Upper lobe of right lung (tissue), 1 donor: ENCODE measurements at regions not wholly inside any gene's neighbourhood (a gene's known extent, or its start where the extent isn't known, plus 50 kb on each side); places are given as distances from the start of the nearest gene placed in this dataset.
"Not testable (repeated sequence)": the region's sequence is repeated elsewhere in the genome, so short reads cannot be mapped to it uniquely, and the experiment has no call there.

Source experiments
- ATAC-seq: fragments of 200-7000 bp; cut with Tn5 transposase; one replicate; pipeline ENCODE4 v1.9.1; 2020; ENCODE audit warnings: mild to moderate bottlenecking, moderate library complexity
- DNase-seq: peaks from one replicate; pipeline ENCODE4 v3.0.0-alpha.2; 2020
- H3K27ac ChIP-seq: fragments of 200-600 bp; one replicate; pipeline ENCODE4 v1.8.0; 2022
- H3K27me3 ChIP-seq: fragments of 200-600 bp; one replicate; pipeline ENCODE4 v1.8.0; 2022; ENCODE audit warnings: mild to moderate bottlenecking
- H3K36me3 ChIP-seq: fragments of 200-600 bp; one replicate; pipeline ENCODE4 v1.8.0; 2022
- H3K4me1 ChIP-seq: fragments of 200-600 bp; one replicate; pipeline ENCODE4 v1.8.0; 2022
- H3K4me3 ChIP-seq: fragments of 200-600 bp; one replicate; pipeline ENCODE4 v1.8.0; 2022; ENCODE audit warnings: mild to moderate bottlenecking
- H3K9me3 ChIP-seq: fragments of 200-600 bp; one replicate; pipeline ENCODE4 v1.8.0; 2022
- intact Hi-C: fragments of 100-400 bp; cut with DNase I; formaldehyde crosslinking; loops from one replicate; pipeline ENCODE4 v1.11.0; 2022
- TF ChIP-seq, protein P1 (sequence below): fragments of 200-600 bp; IDR thresholded peaks from one replicate; pipeline ENCODE4 v1.8.0; 2022; ENCODE audit warnings: antibody characterized with exemption
- donor health status: DM: no; HTN: yes; CAD: no; lungs with severe emphysema.

- DNase-seq (no peak), ATAC-seq (no peak)
- Histone ChIP-seq H3K27ac (no peak overlapping the region), H3K4me3 (no peak overlapping the region), H3K36me3 (no peaks in the 10 kb centered on the region), H3K9me3 (no peaks in the 10 kb centered on the region), H3K27me3 (no peaks in the 10 kb centered on the region), H3K4me1 (no peaks in the 10 kb centered on the region)
- TF ChIP-seq, protein P1, sequence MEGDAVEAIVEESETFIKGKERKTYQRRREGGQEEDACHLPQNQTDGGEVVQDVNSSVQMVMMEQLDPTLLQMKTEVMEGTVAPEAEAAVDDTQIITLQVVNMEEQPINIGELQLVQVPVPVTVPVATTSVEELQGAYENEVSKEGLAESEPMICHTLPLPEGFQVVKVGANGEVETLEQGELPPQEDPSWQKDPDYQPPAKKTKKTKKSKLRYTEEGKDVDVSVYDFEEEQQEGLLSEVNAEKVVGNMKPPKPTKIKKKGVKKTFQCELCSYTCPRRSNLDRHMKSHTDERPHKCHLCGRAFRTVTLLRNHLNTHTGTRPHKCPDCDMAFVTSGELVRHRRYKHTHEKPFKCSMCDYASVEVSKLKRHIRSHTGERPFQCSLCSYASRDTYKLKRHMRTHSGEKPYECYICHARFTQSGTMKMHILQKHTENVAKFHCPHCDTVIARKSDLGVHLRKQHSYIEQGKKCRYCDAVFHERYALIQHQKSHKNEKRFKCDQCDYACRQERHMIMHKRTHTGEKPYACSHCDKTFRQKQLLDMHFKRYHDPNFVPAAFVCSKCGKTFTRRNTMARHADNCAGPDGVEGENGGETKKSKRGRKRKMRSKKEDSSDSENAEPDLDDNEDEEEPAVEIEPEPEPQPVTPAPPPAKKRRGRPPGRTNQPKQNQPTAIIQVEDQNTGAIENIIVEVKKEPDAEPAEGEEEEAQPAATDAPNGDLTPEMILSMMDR, result no peak
- intact Hi-C loops, result no loop called here
Observed at GRCh38 chr6:3617192-3617631, 134.3 kb downstream of the PXDC1 start.

GRCh38 chr6:3616565-3617176 lies 134.8 kb downstream of the PXDC1 start:
- Histone ChIP-seq H3K36me3 (no peaks in the 10 kb centered on the region), H3K9me3 (no peaks in the 10 kb centered on the region)

GRCh38 chr6:3615391-3616380 lies 135.8 kb downstream of the PXDC1 start:
- H3K36me3 ChIP-seq, result no peaks in the 10 kb centered on the region
- no peaks in the 10 kb centered on the region for H3K4me1 ChIP-seq
- TF ChIP-seq, protein P1, result no peak
- H3K27ac ChIP-seq, result no peak overlapping the region
- no peaks in the 10 kb centered on the region for H3K9me3 ChIP-seq
- DNase-seq, result no peak
- no peak overlapping the region for H3K4me3 ChIP-seq
- H3K27me3 ChIP-seq, result no peaks in the 10 kb centered on the region
- ATAC-seq, result no peak
- intact Hi-C loops, result no loop called here

More at GRCh38 chr6:3616565-3617176, 134.8 kb downstream of the PXDC1 start:
- no peak overlapping the region for H3K4me3 ChIP-seq
- intact Hi-C loops, result no loop called here
- TF ChIP-seq, protein P1, result no peak
- H3K4me1 ChIP-seq, result no peaks in the 10 kb centered on the region
- DNase-seq (no peak), ATAC-seq (no peak)
- no peak overlapping the region for H3K27ac ChIP-seq
- no peaks in the 10 kb centered on the region for H3K27me3 ChIP-seq

GRCh38 chr6:3614918-3615317 lies 136.6 kb downstream of the PXDC1 start:
- H3K9me3 ChIP-seq, result no peaks in the 10 kb centered on the region
- no peaks in the 10 kb centered on the region for H3K36me3 ChIP-seq
- H3K27ac ChIP-seq, result no peak overlapping the region
- intact Hi-C loops, result no loop called here
- H3K4me1 ChIP-seq, result no peaks in the 10 kb centered on the region
- H3K27me3 ChIP-seq, result no peaks in the 10 kb centered on the region
- TF ChIP-seq, protein P1, result no peak
- DNase-seq (no peak), ATAC-seq (no peak)
- no peak overlapping the region for H3K4me3 ChIP-seq

DNA sequence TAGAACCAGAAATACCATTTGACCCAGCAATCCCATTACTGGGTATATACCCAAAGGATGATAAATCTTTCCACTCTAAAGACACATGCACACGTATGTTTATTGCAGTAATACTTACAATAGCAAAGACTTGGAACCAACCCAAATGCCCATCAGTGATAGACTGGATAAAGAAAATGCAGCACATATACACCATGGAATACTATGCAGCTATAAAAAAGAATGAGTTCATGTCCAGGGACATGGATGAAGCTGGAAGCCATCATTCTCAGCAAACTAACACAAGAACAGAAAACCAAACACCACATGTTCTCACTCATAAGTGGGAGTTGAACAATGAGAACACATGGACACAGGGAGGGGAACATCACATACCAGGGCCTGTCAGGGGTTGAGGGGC lies 137.9 kb downstream of the PXDC1 start:
- DNase-seq, H3K27me3 ChIP-seq, H3K4me3 ChIP-seq, H3K27ac ChIP-seq, H3K9me3 ChIP-seq, H3K36me3 ChIP-seq, intact Hi-C loops, ATAC-seq, H3K4me1 ChIP-seq: not testable (repeated sequence)
